ENCODE measurements at regions not wholly inside any gene's neighbourhood (a gene's known extent, or its start where the extent isn't known, plus 50 kb on each side); places are given as distances from the start of the nearest gene placed in this dataset.

DNA sequence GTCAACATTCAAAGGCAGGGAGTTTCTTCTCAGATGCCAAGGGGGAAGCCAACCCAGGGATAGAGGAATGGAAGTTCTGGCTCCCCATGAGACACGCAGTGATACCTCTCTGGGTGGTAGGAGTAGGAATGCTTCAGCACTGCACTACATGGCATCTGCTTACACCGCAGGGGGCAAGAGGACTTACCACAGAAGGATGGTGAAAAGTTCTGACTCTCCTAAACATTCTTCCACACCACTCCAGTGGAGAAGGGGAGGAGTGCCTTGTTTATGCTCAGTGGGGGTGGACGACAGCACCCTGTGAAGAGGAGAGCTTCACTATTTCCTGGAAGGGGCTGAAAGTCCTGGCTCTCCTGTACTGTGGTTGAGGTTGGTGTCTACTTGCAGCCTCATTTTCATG is 1011.3 kb upstream of the WWC1 start:
- DNase-seq (ENCODE audit: low spot score, unreplicated experiment), result no peak
- Mint-ChIP-seq H3K4me1 (ENCODE audit: low read depth) (peaks cover 3% of the 10 kb centered on the region), H3K27ac (no peak overlapping the region), H3K36me3 (ENCODE audit: insufficient read depth) (no peaks in the 10 kb centered on the region), H3K27me3 (no peaks in the 10 kb centered on the region), H3K9me3 (ENCODE audit: low read depth) (no peaks in the 10 kb centered on the region), H3K4me3 (ENCODE audit: low read depth) (no peak overlapping the region)
- TF ChIP-seq, protein P1, sequence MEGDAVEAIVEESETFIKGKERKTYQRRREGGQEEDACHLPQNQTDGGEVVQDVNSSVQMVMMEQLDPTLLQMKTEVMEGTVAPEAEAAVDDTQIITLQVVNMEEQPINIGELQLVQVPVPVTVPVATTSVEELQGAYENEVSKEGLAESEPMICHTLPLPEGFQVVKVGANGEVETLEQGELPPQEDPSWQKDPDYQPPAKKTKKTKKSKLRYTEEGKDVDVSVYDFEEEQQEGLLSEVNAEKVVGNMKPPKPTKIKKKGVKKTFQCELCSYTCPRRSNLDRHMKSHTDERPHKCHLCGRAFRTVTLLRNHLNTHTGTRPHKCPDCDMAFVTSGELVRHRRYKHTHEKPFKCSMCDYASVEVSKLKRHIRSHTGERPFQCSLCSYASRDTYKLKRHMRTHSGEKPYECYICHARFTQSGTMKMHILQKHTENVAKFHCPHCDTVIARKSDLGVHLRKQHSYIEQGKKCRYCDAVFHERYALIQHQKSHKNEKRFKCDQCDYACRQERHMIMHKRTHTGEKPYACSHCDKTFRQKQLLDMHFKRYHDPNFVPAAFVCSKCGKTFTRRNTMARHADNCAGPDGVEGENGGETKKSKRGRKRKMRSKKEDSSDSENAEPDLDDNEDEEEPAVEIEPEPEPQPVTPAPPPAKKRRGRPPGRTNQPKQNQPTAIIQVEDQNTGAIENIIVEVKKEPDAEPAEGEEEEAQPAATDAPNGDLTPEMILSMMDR (IDR thresholded peaks at IDR 0.05; ENCODE audit: unreplicated experiment), result no peak

DNA sequence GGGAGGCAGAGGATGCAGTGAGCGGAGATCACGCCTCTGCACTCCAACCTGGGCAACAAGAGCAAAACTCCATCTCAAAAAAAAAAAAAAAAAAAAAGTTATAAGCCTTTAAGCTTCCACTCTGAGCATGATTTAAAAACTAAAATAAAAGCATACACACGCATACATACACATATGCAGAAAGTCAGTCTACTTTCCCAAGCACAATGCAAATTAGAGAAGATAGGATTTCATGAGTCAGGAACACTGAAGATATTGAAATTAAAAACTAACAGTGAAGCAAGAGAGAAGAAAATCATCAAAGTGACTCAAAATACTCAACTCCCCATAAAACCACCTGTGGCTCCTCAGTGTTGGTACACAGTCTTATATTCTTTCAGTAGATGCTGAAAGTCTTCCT is 1009.5 kb upstream of the WWC1 start:
- Mint-ChIP-seq H3K27ac (no peak overlapping the region), H3K27me3 (no peaks in the 10 kb centered on the region), H3K4me3 (ENCODE audit: low read depth) (no peak overlapping the region), H3K4me1 (ENCODE audit: low read depth) (peaks cover 3% of the 10 kb centered on the region), H3K36me3 (ENCODE audit: insufficient read depth) (no peaks in the 10 kb centered on the region), H3K9me3 (ENCODE audit: low read depth) (no peaks in the 10 kb centered on the region)
- TF ChIP-seq, protein P1 (IDR thresholded peaks at IDR 0.05; ENCODE audit: unreplicated experiment), result no peak
- no peak for DNase-seq (ENCODE audit: low spot score, unreplicated experiment)

DNA sequence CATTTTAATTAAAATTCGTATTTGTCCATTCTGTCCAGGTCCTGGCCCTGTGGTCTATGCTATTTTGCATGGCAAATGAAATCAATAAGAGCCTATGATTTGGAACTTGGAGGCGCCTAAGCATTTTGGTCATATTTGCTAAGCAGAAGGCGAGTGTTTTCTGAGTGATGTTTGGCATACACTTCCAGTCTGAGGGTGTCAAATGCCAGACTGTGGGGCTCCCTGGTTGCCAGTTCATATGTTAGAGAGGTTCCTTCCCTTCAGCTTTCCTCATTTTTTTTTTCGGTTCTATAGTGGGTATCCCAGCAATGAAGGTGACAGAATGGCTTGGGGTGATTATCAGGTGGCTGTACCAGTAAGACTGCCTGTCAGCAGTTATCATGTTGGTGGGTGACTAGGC is 1007.8 kb upstream of the WWC1 start:
- no peaks in the 10 kb centered on the region for H3K27me3 Mint-ChIP-seq
- H3K9me3 Mint-ChIP-seq (ENCODE audit: low read depth), result no peaks in the 10 kb centered on the region
- TF ChIP-seq, protein P1 (IDR thresholded peaks at IDR 0.05; ENCODE audit: unreplicated experiment), result no peak
- H3K36me3 Mint-ChIP-seq (ENCODE audit: insufficient read depth), result no peaks in the 10 kb centered on the region
- no peak for DNase-seq (ENCODE audit: low spot score, unreplicated experiment)
- no peak overlapping the region for H3K27ac Mint-ChIP-seq
- H3K4me3 Mint-ChIP-seq (ENCODE audit: low read depth), result no peak overlapping the region
- H3K4me1 Mint-ChIP-seq (ENCODE audit: low read depth), result peaks cover 3% of the 10 kb centered on the region

GRCh38 chr5:167284222-167284890 is 1007.1 kb upstream of the WWC1 start:
- H3K36me3 Mint-ChIP-seq (ENCODE audit: insufficient read depth), result no peaks in the 10 kb centered on the region
- DNase-seq (ENCODE audit: low spot score, unreplicated experiment), result no peak
- no peaks in the 10 kb centered on the region for H3K9me3 Mint-ChIP-seq (ENCODE audit: low read depth)
- H3K27ac Mint-ChIP-seq, result no peak overlapping the region
- H3K4me3 Mint-ChIP-seq (ENCODE audit: low read depth), result no peak overlapping the region
- peaks cover 3% of the 10 kb centered on the region for H3K4me1 Mint-ChIP-seq (ENCODE audit: low read depth)
- TF ChIP-seq, protein P1 (IDR thresholded peaks at IDR 0.05; ENCODE audit: unreplicated experiment), result no peak
- no peaks in the 10 kb centered on the region for H3K27me3 Mint-ChIP-seq

GRCh38 chr5:167285591-167285990 is 1005.9 kb upstream of the WWC1 start:
- Mint-ChIP-seq H3K27ac (no peak overlapping the region), H3K9me3 (ENCODE audit: low read depth) (no peaks in the 10 kb centered on the region), H3K4me1 (ENCODE audit: low read depth) (peaks cover 3% of the 10 kb centered on the region), H3K27me3 (no peaks in the 10 kb centered on the region), H3K36me3 (ENCODE audit: insufficient read depth) (no peaks in the 10 kb centered on the region), H3K4me3 (ENCODE audit: low read depth) (no peak overlapping the region)
- no peak for DNase-seq (ENCODE audit: low spot score, unreplicated experiment)
- TF ChIP-seq, protein P1 (IDR thresholded peaks at IDR 0.05; ENCODE audit: unreplicated experiment), result no peak
